Activated CD8-positive, alpha-beta memory T cell treated with anti-CD3 and anti-CD28 coated beads for 4 hours (primary cell): ENCODE measurements at regions not wholly inside any gene's neighbourhood (a gene's known extent, or its start where the extent isn't known, plus 50 kb on each side); places are given as distances from the start of the nearest gene placed in this dataset.

Experiments
- DNase-seq, 2 donors: peaks; one replicate each; pipeline ENCODE4 v3.0.0-alpha.2; 2020; ENCODE audit warnings: low read depth in 2 of 2

DNA sequence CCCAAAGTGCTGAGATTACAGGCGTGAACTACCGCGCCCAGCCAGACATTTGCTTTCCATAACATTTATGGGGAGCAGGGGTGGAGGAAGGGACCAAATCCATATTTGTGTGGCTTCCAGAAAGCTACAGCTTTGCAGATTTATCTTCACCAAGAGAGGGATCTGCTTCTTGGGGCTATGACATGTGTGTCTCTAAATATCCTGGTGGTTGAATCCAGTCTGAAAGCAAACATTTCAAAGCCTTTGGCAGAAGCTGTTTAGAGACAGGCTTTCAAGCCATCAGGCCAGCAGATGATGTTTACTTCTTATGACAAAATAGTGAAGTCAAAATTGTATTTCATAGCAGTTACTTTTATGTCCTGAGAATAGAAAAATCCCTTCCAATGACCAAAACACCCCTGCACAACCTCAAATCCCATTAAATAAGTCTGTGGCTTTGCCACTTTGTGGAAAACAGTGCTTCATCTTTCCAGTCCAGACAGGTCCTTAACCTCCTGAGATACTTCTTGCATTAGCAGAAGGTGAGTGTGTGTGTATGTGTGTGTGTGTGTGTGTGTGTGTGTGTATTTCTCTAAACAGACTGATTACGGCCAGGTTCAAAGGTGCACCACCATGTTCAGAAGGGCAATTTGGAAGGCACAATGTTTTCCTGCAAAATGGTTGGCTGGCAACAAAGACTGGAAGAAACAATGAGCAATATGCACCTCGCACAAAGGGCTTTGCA lies 191.4 kb upstream of the LRIG1 start:
- DNase-seq: no peak

DNA sequence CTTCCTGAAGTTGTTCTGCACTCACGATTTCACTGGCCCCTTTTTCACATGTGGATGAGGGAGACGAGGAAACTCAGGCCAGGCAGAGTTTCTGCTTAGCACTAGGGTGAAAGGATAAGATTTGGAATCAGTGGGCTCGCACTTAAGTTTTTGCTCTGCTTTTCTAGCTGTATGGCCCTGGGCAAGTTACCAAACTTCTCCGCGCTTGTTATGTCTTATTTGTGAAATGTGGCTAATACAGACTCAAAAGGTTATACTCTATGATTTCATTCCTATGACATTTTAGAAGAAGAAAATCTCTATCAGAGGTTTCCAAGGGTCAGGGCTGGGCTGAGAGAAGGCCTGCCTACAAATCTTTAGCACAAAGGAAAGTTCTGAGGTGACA lies 191.9 kb upstream of the LRIG1 start:
- no peak for DNase-seq

DNA sequence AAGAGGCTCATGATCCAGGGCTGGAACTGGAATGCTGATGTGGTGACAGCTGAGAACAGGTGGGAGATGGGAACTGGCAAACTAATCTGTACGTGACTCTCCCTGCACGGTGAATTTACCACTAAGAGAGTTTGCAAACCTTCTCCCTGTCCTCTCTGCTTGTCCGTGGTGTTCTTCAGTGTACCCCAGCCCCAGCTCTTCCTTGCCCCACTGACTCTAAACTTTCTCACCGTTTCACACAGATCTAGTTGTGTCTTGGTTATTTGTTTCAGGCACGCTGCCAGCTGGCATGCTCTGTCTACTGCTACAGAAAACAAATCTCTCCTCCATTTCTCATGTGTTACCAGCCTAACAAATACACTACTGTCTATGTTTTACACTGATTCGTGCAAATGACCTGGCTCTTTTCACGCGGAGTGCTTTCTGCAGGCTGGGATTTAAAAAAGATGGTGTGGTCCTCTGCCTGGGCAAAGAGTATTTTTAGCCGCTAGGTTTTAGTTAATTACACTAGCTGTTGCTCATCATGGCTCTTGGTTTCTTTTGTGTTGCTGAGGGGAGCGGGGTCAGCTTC lies 192.7 kb upstream of the LRIG1 start:
- no peak for DNase-seq

DNA sequence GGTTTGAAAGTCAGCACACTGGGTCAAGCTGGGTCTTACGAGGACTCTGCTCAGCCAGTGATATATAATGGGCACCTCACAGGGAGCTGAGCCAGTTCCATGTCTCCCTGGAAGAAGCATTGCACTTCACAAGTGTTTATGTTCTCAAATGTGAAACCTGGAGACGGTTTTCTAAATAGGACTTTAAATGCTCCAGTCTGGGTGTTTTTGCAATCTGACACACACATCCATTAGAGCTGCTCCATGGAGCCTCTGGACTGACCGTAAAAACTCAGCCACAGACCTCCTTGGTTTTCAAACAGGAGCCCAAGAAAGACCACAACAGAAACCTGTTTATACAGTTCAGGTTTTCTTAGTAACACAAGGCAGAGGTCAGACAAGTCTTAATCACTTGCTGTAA lies 201.3 kb upstream of the LRIG1 start:
- no peak for DNase-seq

- no peak for DNase-seq
Observed at GRCh38 chr3:66703501-66703900, 202.7 kb upstream of the LRIG1 start.

DNA sequence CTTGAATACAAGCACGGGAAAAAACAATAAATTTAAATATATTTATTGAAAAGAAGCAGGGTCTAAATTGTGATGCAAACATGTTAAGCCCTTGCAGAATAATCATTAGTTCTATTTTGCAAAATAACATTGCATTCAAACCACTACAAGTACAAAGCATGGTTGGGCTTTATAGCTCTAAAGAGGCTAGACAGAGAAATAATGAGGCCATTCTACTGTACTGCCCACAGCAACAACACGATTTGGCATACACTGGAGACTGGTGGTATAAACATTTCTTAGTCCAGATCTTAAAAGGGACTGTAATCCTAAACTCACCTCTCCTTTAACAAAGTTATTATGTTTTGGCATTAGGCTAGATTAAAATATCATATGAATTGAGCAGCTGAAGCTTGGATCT lies 204.3 kb upstream of the LRIG1 start:
- DNase-seq: no peak

DNA sequence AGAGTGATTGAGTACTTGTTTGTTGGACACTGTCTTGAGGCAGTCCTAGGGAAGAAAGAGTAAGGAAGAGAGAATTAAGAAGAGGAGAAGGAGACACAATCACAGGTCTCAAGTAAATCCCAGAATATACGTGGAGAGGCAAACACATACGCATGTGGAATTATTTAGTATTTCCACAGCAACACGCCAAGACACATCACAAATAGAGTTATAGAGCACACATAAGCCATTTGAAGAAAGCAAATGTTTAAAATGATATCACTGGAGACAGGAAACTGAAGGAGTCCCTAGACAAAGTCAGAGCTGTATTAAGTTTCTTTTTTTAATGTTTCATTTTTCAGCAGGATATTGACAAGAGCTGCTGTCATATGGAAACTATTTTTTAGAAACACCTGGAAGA lies 206.1 kb upstream of the LRIG1 start:
- DNase-seq: no peak

- DNase-seq: no peak
Observed at GRCh38 chr3:66709532-66709931, 208.7 kb upstream of the LRIG1 start.

- DNase-seq: no peak
Observed at GRCh38 chr3:66712210-66712609, 211.4 kb upstream of the LRIG1 start.

- no peak for DNase-seq
Observed at GRCh38 chr3:66713921-66714320, 213.1 kb upstream of the LRIG1 start.

GRCh38 chr3:66715806-66716205 lies 215.0 kb upstream of the LRIG1 start:
- no peak for DNase-seq

DNA sequence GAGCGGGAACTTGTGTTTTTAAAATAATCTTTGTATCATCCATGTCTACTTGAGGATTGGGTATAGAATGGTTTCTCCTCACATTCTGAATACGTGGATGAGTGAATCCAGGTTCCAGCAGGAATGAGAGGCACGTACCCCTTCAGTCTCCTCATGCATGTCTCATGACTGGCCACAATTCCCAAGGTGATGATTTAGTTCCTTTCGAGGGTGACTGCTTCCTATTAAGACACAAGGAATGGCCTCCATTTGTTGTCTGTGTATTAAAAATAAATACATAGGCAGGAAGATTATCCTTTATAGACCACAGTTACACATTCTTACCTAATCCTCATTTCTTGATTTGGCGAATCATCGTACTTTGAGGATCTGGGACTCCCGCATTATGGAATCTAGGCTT lies 217.0 kb upstream of the LRIG1 start:
- DNase-seq: no peak

GRCh38 chr3:66719796-66720356 lies 219.1 kb upstream of the LRIG1 start:
- no peak for DNase-seq

- no peak for DNase-seq
Observed at GRCh38 chr3:66720508-66720907, 219.7 kb upstream of the LRIG1 start.

DNA sequence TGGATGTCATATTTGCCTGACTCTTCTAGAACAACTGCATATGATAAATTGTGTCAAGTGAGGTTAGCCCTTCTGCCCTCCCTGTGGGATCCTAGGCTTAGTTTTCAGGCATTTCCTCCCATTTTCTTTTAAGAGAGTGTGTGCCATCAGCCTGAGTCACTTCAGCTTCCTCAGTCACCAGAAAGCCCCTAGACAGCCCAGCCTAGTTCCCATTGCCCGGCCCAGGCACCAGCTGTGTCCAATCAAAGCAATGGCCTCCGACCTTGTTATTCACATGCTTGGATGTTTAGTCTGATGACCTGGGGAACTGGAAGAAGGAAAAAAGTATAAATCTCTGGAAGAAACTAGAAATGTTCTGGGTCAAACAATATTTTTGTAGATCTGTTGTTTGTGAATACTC lies 221.9 kb upstream of the LRIG1 start:
- DNase-seq: no peak

DNA sequence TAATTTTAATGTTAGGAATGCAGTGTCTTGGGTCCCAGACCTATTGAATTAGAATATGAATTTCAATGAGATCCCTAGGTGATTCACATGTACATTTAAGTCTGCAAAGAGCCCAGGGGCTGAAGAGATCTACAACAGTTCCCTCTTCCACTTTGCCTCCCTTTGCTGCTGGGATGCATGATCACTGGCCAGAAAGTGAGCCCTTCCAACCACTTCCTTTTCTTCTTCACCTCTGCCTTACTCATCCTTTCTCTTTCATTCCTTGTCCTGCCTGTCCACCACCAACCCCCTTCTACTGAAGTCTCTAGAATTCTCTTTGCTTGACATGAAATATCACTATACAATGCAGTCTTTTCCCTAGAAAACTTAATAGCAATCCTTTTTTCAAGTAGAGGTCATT lies 222.4 kb upstream of the LRIG1 start:
- DNase-seq: no peak

DNA sequence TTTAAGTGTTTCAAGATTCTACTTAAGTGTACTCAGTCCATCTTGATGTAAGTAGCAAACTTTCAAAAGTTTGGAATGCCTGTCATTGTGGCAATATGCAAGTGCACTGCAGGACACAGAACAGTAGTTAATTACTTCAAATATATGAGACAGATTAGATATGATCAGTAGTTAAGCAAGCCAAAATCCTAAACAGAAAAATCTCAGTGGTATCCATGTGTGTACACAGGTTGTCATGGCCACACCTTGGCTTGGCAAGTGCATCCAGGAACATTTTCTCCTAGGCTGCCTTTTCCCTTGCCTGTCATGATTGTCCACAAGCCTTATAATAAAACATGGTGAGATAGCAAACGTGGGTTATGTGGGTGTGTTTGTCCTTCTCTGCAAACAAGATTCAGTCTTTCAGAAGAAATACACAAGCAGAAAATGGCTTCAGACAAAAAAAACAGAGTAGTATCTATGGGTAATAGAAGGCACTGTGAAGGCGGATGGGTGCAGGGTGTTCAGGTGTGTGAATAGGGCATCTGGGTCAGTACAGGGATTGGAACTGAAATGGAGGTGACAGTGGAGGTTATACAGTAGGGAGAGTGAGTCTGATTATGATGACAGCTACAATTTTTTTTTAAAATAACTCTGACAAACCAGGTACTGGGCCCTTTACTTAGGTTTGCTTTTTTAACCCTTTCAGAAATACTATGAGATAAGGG lies 229.0 kb upstream of the LRIG1 start:
- no peak for DNase-seq

GRCh38 chr3:66738625-66739365 lies 238.0 kb upstream of the LRIG1 start:
- no peak for DNase-seq

GRCh38 chr3:66740260-66740659 lies 239.4 kb upstream of the LRIG1 start:
- no peak for DNase-seq

- DNase-seq: no peak
Observed at GRCh38 chr3:66744521-66744920, 243.7 kb upstream of the LRIG1 start.

- DNase-seq: no peak
Observed at GRCh38 chr3:66744986-66745385, 244.2 kb upstream of the LRIG1 start.

DNA sequence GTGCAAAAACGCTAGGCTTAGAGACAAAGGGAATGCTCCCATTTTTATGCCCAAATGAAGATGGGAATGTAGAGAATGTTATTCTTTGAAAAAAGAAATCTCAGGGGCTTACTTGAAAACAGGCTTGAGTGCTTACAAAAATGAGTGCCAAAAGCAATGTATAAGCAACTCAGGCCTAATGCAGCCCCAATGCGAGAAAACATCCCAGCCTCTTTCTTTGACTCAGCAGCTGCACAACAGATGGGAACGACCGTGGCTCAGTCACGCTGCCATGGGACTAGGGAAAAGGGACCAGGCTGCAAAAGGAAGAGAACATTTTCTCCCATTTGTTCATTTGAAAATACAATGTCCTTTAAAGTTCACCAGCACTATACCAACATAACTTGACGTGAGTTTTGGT lies 246.4 kb upstream of the LRIG1 start:
- DNase-seq: no peak
